ENCODE measurements at regions not wholly inside any gene's neighbourhood (a gene's known extent, or its start where the extent isn't known, plus 50 kb on each side); places are given as distances from the start of the nearest gene placed in this dataset.

DNA sequence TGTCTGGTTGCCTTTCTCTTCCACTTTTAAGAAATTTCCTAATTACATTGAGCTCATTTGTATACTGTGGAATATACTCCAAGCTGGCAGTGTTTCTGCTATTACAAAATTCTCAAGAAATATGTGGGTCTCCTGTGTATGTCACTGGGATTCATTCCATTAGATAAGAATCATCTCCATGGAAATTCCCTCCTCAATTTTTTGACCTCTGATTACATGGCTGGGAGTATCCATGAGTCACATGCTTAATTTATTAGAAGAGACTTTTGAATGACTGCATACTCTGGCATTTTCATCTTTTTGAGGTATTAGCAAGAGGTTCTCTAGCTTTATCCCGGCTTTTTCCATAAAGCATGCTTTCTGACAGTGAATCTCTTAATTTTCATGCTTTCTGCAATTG is 665.5 kb upstream of the CNTNAP5 start:
- H3K27me3 ChIP-seq = no peaks in the 10 kb centered on the region
- H3K4me1 ChIP-seq = no peaks in the 10 kb centered on the region
- H3K9me3 ChIP-seq = no peaks in the 10 kb centered on the region
- no peaks in the 10 kb centered on the region for H3K36me3 ChIP-seq
- TF ChIP-seq, protein P1, sequence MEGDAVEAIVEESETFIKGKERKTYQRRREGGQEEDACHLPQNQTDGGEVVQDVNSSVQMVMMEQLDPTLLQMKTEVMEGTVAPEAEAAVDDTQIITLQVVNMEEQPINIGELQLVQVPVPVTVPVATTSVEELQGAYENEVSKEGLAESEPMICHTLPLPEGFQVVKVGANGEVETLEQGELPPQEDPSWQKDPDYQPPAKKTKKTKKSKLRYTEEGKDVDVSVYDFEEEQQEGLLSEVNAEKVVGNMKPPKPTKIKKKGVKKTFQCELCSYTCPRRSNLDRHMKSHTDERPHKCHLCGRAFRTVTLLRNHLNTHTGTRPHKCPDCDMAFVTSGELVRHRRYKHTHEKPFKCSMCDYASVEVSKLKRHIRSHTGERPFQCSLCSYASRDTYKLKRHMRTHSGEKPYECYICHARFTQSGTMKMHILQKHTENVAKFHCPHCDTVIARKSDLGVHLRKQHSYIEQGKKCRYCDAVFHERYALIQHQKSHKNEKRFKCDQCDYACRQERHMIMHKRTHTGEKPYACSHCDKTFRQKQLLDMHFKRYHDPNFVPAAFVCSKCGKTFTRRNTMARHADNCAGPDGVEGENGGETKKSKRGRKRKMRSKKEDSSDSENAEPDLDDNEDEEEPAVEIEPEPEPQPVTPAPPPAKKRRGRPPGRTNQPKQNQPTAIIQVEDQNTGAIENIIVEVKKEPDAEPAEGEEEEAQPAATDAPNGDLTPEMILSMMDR (IDR thresholded peaks at IDR 0.05; ENCODE audit: low read depth, low read length) = no peak
- H3K4me3 ChIP-seq (ENCODE audit: low read depth, low read length) = no peak overlapping the region
- DNase-seq = no peak

DNA sequence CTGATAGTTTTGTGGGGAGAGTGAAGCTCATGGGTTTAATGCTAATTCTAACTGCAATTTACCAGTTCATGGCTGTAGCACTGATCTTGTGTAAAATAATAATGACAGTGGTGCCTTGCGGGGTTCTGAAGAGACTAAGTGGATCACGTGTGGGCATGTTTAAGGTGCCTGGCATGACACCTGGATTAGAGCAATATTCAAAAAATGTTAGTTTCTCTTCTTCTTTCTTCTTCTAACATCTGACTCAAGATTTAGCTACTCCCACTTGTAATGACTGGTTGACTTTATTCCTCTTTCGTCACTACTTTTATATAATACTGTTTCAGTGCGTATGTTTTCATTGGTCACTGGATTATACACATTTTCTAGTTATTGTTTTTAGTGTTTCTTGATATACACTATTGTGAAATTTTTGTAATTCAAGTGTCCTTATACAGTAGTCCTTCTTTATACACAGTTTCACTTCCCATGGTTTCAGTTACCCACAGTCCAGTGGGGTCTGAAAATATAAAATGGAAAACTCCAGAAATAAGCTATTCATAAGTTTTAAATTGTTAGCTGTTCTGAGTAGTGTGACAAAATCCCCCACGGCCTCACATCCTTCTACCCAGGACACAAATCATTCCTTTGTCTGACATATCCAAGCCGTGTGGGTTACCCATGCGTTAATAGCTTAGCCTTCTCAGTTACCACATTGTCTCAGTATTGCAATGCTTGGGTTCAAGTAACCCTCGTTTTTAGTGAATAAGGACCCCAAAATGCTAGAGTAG is 662.2 kb upstream of the CNTNAP5 start:
- no peaks in the 10 kb centered on the region for H3K27me3 ChIP-seq
- DNase-seq = no peak
- TF ChIP-seq, protein P1 (IDR thresholded peaks at IDR 0.05; ENCODE audit: low read depth, low read length) = no peak
- H3K4me1 ChIP-seq = no peaks in the 10 kb centered on the region
- H3K4me3 ChIP-seq (ENCODE audit: low read depth, low read length) = no peak overlapping the region
- no peaks in the 10 kb centered on the region for H3K36me3 ChIP-seq
- no peaks in the 10 kb centered on the region for H3K9me3 ChIP-seq

DNA sequence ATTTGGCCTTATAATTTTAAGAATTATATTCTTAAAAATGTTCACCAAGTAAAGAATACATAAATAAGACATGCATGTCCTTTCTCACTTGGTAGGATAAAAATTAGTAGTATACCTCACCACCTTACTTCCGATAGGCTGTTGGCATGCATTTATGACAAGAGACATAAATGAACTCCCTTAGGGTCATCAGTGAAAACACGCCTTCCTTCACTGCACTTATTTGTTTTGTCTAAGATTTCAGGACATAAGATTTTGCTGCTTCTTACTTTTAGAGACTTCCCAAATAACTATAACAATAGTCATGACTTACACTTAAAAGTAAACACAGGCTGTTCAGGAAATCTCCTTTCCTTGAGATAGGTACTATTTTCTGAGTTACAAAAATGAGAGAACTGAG is 661.3 kb upstream of the CNTNAP5 start:
- Histone ChIP-seq H3K9me3 (no peaks in the 10 kb centered on the region), H3K4me3 (ENCODE audit: low read depth, low read length) (no peak overlapping the region), H3K4me1 (no peaks in the 10 kb centered on the region), H3K36me3 (no peaks in the 10 kb centered on the region), H3K27me3 (no peaks in the 10 kb centered on the region)
- no peak for DNase-seq
- TF ChIP-seq, protein P1 (IDR thresholded peaks at IDR 0.05; ENCODE audit: low read depth, low read length) = no peak

DNA sequence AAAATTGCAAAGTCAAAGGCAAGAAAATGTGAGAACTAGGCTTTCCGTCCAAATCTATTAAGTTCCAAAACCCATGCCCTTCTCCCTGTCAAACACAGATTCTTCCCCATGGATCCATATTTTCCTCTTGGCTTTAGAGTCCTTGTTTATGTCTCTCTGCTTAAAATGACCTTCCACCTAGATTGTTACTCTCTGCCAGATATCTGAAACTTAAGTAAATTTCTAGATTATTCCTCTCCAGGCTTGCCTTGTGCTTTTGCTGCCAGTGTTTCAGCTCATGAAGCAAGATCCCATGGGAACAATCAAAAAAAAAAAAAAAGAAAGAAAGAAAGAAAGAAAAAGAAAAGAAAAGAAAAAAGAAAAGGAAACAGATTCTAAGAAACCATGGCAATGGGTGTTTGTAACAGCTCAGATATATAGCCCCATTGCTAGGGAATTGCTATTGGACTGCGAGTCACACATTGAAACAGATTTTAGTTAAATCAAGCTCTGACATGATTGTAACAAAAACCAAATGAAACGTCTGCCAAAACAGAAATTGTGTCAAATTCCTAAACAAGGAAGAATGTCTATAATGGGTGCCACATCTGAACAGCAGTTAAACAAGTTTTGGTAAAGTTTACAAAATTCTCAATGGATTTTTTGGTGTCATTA is 660.7 kb upstream of the CNTNAP5 start:
- no peaks in the 10 kb centered on the region for H3K36me3 ChIP-seq
- TF ChIP-seq, protein P1 (IDR thresholded peaks at IDR 0.05; ENCODE audit: low read depth, low read length) = no peak
- no peaks in the 10 kb centered on the region for H3K27me3 ChIP-seq
- no peak overlapping the region for H3K4me3 ChIP-seq (ENCODE audit: low read depth, low read length)
- no peaks in the 10 kb centered on the region for H3K4me1 ChIP-seq
- DNase-seq = no peak
- no peaks in the 10 kb centered on the region for H3K9me3 ChIP-seq

DNA sequence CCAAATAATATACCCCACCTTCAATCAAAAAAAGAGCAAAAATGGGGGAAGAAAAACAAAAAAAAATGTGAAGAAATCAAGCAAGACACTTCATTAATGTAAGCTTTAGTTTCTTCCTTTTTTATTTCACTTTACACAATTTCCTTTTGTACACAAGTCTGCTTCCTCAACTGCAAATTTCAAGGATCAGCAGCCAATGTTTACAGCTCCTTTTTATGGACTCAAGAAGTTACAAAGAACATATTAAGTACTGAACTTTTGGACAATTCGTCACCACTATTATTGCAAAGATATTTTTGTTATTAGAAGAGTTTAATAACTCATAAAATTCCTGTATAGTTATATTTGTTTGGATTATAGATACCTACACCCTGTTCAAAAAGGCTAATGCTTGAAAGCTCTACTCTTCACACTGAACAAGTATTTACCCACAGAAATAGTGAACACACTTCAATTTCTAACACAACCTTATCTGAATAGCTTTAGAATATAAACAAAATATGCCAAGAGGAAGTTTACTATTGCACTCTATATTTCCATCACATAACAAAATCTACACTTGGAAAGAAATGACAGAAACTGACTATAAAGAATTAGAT is 658.7 kb upstream of the CNTNAP5 start:
- TF ChIP-seq, protein P1 (IDR thresholded peaks at IDR 0.05; ENCODE audit: low read depth, low read length) = no peak
- no peak for DNase-seq
- Histone ChIP-seq H3K36me3 (no peaks in the 10 kb centered on the region), H3K4me1 (no peaks in the 10 kb centered on the region), H3K27me3 (no peaks in the 10 kb centered on the region), H3K4me3 (ENCODE audit: low read depth, low read length) (no peak overlapping the region), H3K9me3 (no peaks in the 10 kb centered on the region)

DNA sequence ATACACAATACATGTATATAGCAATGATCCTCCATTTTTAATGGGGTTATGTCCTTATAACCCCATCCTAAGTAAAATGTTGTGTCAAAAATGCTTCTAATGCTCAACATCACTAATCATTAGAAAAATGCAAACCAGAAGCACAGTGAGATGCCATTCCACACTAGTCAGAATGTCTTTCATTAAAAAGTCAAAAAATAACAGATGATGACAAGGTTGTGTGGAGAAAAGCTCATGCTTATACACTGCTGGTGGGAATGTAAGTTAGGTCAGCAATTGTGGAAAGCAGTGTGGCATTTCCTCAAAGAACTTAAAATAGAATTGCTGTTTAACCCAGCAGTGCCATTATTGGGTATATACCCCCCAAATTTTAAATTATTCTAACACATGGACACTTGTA is 654.9 kb upstream of the CNTNAP5 start:
- H3K4me3 ChIP-seq (ENCODE audit: low read depth, low read length) = no peak overlapping the region
- no peak for DNase-seq
- no peaks in the 10 kb centered on the region for H3K9me3 ChIP-seq
- no peaks in the 10 kb centered on the region for H3K27me3 ChIP-seq
- no peaks in the 10 kb centered on the region for H3K4me1 ChIP-seq
- TF ChIP-seq, protein P1 (IDR thresholded peaks at IDR 0.05; ENCODE audit: low read depth, low read length) = no peak
- H3K36me3 ChIP-seq = no peaks in the 10 kb centered on the region

All from BE2C (cell line).